H1 (cell line): ENCODE measurements at regions not wholly inside any gene's neighbourhood (a gene's known extent, or its start where the extent isn't known, plus 50 kb on each side); places are given as distances from the start of the nearest gene placed in this dataset.

Source experiments
- ATF3 ChIP-seq: IDR thresholded peaks from 2 replicates; pipeline ENCODE4 v1.6.1; 2011; ENCODE audit warnings: low read depth, mild to moderate bottlenecking, low read length; ENCODE audit not compliant: insufficient read depth
- HDAC2 ChIP-seq, 2 experiments: fragments of 300-600 bp in 1 of 2; sonication (generic) in 1 of 2; IDR thresholded peaks; 2 replicates each; pipeline ENCODE4 v1.6.1; 2011 to 2012; ENCODE audit warnings: low read depth in 2 of 2, low read length in 2 of 2, mild to moderate bottlenecking in 2 of 2, moderate library complexity in 2 of 2, borderline replicate concordance in 1 of 2, inconsistent platforms in 1 of 2

DNA sequence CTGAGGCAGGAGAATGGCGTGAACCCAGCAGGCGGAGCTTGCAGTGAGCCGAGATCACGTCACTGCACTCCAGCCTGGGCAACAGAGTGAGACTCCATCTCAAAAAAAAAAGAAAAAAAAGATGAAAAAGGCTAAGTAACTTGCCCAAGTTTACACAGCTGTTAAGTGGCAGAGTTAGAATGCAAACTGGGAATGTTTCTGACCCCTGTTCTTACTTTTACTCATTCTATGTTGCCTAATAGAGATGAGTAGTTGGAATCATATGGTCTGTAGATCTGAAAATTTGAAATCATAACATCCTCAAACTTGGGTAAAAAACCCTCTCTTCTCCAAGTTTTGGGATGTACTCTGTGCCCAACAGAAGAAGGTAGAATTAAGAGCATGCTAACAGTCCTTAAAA lies 235.8 kb upstream of the RFC3 start (continued):
- TF ChIP-seq HDAC2 (IDR thresholded peaks at IDR 0.05; ENCODE audit: borderline replicate concordance in 1 of 2, low read depth in 2 of 2, low read length in 2 of 2), result no peak
- no peak for TF ChIP-seq ATF3
